ENCODE measurements at regions not wholly inside any gene's neighbourhood (a gene's known extent, or its start where the extent isn't known, plus 50 kb on each side); places are given as distances from the start of the nearest gene placed in this dataset.

DNA sequence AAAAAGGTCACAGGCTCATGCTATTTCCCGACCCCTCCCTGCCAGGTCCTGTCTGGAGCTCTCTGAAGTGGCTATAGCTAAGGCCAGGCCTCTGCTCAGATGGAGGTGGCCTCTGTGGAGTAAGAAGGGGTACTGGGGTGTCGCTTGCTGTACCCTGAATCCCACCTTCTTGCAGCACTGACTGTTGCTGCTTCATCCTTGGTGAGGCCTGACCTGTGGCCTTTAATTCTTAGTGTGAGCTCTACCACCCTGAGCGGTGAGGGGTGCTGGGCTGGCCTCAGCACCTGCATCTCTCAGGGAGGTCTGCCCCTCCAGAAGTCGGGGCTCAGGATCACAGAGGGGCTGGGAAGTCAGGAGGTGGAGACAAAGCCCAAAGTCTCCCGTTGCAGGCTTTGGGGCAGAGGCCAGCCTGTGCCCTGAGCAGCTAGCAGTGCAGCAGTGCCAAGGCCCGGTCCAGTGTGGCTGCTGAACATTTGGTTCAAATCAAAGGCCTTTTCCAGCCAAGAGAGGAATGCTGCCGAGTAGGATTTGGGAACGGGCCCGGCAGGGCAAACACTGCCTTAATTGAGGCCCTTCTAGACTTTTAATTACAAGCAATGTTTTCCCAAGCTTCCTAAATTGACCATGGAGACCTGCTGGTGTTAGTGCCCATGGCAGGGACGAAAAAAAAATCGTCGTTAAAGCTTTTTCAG is 133.5 kb upstream of the HAAO start:
- no peak for TF ChIP-seq SIN3A (IDR thresholded peaks at IDR 0.05; ENCODE audit: borderline replicate concordance, insufficient read depth, low read length)
- no peak for TF ChIP-seq FOXP2 (optimal IDR thresholded peaks at IDR 0.05; ENCODE audit: borderline replicate concordance, extremely low read depth, extremely low read length, insufficient read depth)
- no peak for TF ChIP-seq TAF1 (IDR thresholded peaks at IDR 0.05; ENCODE audit: borderline replicate concordance, insufficient read depth, low read length)
- no peak for TF ChIP-seq REST (IDR thresholded peaks at IDR 0.05; ENCODE audit: insufficient read depth in 1 of 2, low read depth in 2 of 2, low read length in 2 of 2)
- TF ChIP-seq POLR2AphosphoS5 (IDR thresholded peaks at IDR 0.05; ENCODE audit: low read depth, low read length), result no peak

- TF ChIP-seq REST (IDR thresholded peaks at IDR 0.05; ENCODE audit: insufficient read depth in 1 of 2, low read depth in 2 of 2, low read length in 2 of 2), result no peak
- no peak for TF ChIP-seq POLR2AphosphoS5 (IDR thresholded peaks at IDR 0.05; ENCODE audit: low read depth, low read length)
- no peak for TF ChIP-seq TAF1 (IDR thresholded peaks at IDR 0.05; ENCODE audit: borderline replicate concordance, insufficient read depth, low read length)
These were observed 132.1 kb upstream of the HAAO start for GRCh38 chr2:42924418-42924886.

- TF ChIP-seq SIN3A (IDR thresholded peaks at IDR 0.05; ENCODE audit: borderline replicate concordance, insufficient read depth, low read length) (no peak), TAF1 (IDR thresholded peaks at IDR 0.05; ENCODE audit: borderline replicate concordance, insufficient read depth, low read length) (no peak), POLR2AphosphoS5 (IDR thresholded peaks at IDR 0.05; ENCODE audit: low read depth, low read length) (no peak), REST (IDR thresholded peaks at IDR 0.05; ENCODE audit: insufficient read depth in 1 of 2, low read depth in 2 of 2, low read length in 2 of 2) (no peak), FOXP2 (optimal IDR thresholded peaks at IDR 0.05; ENCODE audit: borderline replicate concordance, extremely low read depth, extremely low read length, insufficient read depth) (no peak)
These were observed 131.4 kb upstream of the HAAO start for GRCh38 chr2:42923580-42924417.

DNA sequence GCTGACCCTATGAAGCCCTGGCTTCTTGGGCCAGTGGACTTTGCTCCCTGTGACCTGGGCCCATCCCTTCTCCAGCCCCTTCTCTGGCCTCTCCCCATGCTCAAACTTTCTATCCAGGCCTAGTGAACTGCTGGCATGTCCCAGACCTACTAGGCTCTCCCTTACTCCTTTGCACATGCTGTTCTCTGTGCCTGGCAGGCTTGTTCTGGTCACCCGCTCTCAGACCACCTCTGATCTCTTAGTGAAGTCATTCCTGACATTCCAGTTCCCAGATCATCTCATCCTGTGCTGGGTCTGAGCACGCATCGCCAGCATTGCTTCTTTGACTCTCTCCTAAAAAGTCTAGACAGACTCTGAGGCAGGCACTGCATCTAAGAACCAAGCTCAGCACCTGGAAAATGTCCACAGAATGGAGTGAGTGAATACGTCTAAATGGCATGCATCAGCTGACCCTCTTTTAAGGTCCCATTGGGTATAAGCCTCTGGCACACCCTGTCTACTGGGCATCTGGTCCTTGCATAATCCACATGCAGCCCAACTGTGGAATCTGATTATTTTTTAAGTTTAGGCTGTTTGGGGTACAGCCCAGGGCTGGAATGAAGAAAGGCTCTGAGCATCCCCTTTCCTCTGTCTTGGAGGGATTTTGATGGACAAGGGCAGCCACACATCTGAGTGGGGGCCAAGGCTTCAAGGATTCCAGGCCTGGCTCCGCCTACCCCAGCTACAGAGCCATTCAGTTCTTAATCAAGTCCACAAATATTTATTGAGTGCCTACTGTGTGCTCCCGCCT is 130.6 kb upstream of the HAAO start:
- TF ChIP-seq TAF1 (IDR thresholded peaks at IDR 0.05; ENCODE audit: borderline replicate concordance, insufficient read depth, low read length) (no peak), FOXP2 (optimal IDR thresholded peaks at IDR 0.05; ENCODE audit: borderline replicate concordance, extremely low read depth, extremely low read length, insufficient read depth) (no peak), REST (IDR thresholded peaks at IDR 0.05; ENCODE audit: insufficient read depth in 1 of 2, low read depth in 2 of 2, low read length in 2 of 2) (no peak), POLR2AphosphoS5 (IDR thresholded peaks at IDR 0.05; ENCODE audit: low read depth, low read length) (no peak), SIN3A (IDR thresholded peaks at IDR 0.05; ENCODE audit: borderline replicate concordance, insufficient read depth, low read length) (no peak)

Measured in PFSK-1 (cell line).